K562 (cell line): ENCODE measurements at regions not wholly inside any gene's neighbourhood (a gene's known extent, or its start where the extent isn't known, plus 50 kb on each side); places are given as distances from the start of the nearest gene placed in this dataset.
"Not testable (repeated sequence)": the region's sequence is repeated elsewhere in the genome, so short reads cannot be mapped to it uniquely, and the experiment has no call there.

ENCODE experiments used
- CAMTA2 ChIP-seq: fragments of 250-450 bp; sonication (Bioruptor Pico); conservative IDR thresholded peaks from 2 replicates; pipeline ENCODE4 v1.5.1; 2022
- EZH2 ChIP-seq: IDR thresholded peaks from 2 replicates; pipeline ENCODE4 v1.6.1; 2012; ENCODE audit warnings: low read depth, mild to moderate bottlenecking, inconsistent platforms, low read length, borderline replicate concordance
- POLR2AphosphoS5 ChIP-seq: IDR thresholded peaks from 2 replicates; pipeline ENCODE4 v1.6.1; 2011; ENCODE audit warnings: mild to moderate bottlenecking, low read depth, low read length, moderate library complexity; ENCODE audit not compliant: control insufficient read depth, insufficient read depth
- RREB1 ChIP-seq: fragments of 250-450 bp; sonication (Bioruptor Pico); IDR thresholded peaks from 2 replicates; pipeline ENCODE4 v1.4.0; 2020
- TF ChIP-seq, protein P1 (sequence below): fragments of 250-450 bp; sonication (Bioruptor Pico); IDR thresholded peaks from 2 replicates; pipeline ENCODE4 v1.8.0; 2022; ENCODE audit warnings: moderate library complexity, mild to moderate bottlenecking, inconsistent platforms

- not testable (repeated sequence) for TF ChIP-seq CAMTA2 (CRISPR knock-in tag); EZH2; RREB1 (CRISPR knock-in tag); POLR2AphosphoS5
- TF ChIP-seq, protein P1, sequence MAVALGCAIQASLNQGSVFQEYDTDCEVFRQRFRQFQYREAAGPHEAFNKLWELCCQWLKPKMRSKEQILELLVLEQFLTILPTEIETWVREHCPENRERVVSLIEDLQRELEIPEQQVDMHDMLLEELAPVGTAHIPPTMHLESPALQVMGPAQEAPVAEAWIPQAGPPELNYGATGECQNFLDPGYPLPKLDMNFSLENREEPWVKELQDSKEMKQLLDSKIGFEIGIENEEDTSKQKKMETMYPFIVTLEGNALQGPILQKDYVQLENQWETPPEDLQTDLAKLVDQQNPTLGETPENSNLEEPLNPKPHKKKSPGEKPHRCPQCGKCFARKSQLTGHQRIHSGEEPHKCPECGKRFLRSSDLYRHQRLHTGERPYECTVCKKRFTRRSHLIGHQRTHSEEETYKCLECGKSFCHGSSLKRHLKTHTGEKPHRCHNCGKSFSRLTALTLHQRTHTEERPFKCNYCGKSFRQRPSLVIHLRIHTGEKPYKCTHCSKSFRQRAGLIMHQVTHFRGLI (CRISPR knock-in tag): not testable (repeated sequence)
Observed at GRCh38 chr21:9365815-9366214, 1155.6 kb upstream of the TPTE start.
